Islet precursor cell (in vitro differentiated cells): ENCODE measurements at regions not wholly inside any gene's neighbourhood (a gene's known extent, or its start where the extent isn't known, plus 50 kb on each side); places are given as distances from the start of the nearest gene placed in this dataset.

Experiments used
- DNase-seq: peaks from one replicate; pipeline ENCODE4 v3.0.0-alpha.2; 2018

DNA sequence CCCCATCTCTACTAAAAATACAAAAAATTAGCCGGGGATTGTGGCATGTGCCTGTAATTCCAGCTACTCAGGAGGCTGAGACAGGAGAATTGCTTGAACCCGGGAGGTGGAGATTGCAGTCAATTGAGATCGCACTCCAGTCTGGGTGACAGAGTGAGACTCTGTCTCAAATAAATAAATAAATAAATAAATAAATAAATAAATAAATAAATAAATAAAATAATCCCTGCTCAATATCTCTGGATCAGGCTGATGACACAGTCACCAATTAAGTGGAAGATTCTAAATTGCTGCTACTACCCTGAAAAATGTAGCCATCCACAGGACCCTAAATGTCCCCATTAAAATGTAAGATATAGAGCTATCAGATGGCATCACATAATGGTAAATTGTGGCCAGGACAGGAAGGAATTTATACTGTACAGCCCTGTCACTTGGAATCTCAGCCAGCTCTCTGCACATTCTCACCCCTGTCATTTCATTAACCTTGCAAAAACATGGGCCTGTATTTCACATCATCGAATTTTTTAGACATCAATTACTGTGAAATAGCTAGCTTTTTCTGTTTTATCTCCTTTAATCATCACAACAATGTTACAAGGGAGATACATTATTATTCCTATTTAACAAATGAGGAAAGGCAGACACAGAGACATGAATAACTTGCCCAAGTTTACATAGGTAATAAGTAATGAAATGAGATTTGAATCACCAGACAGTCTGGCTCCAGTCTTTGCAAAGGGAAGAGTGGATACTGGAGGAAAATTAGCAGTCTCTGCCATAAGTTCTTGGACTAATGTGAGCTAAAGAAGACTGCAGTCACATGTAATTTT, 56.7 kb upstream of the NTPCR start:
- DNase-seq, result no peak

GRCh38 chr1:232894436-232894835, 56.0 kb upstream of the NTPCR start:
- DNase-seq, result no peak

DNA sequence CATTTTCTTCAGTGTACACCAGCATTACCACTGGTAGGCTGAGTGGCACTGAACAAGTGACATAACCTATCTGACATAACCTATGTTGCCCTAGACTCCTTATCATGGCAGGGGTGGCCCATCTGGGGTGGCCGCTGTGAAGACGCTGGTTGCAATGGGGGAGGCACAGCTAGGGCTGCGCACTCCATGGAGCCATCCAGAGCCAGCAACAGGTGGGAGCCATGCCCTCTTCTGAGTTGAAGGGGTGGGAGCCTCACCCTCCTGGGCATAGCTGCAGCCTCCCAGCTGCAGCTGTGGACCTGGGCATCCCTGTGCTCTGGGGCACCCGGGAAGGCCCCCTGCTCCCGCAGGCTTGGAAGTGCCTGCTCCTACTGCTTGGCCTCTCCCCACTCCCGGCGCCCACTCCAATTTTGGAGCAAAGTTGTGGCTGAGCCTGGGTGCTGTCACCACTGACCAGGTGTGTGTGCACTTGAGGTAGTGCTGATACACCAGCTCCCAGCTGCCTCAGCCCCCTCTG, 52.4 kb upstream of the NTPCR start:
- no peak for DNase-seq

DNA sequence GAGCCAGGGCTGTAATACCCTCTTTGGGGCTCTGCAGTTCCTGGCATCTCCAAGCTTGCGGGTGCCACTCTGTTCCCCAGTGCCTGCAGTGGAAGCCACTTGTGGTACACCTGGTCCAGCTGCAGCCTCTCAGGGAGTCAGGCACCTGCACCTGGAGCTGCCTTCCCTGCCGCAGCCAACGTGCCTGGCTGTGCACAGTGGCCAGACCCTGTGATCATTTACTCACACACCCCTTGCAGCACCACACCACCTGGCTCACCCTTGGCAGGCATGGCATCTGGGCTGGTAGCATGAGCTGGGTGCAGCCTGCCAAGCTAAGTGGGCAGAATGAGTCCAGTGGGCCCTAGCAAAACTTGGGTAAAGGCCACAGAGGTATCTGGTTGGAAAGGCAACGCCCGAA, 51.1 kb upstream of the NTPCR start:
- no peak for DNase-seq

DNA sequence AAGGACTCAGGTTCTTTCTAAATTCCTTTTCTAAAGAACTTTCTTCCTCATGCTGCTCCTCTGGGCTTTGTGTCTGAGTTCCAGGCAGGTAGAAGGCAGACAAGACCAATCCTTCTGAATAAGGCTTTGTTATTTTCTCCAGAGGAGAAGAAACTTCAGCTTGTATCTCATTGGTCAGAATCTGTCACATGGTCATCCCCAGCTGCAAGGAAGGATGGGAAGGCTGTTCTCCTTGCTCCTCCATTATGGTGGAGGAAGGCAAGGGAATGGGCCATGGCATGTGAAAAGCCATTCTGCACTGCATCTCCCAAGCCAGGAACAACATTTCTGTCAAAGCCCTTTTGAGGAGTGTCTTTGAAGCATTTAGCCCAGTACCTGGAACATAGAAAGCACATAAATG, 50.6 kb upstream of the NTPCR start:
- DNase-seq, result no peak
